ENCODE measurements at regions not wholly inside any gene's neighbourhood (a gene's known extent, or its start where the extent isn't known, plus 50 kb on each side); places are given as distances from the start of the nearest gene placed in this dataset.

- TF ChIP-seq SMC3 (IDR thresholded peaks at IDR 0.05; ENCODE audit: low read depth, low read length) (no peak), CEBPB (IDR thresholded peaks at IDR 0.05; ENCODE audit: low read depth, low read length) (no peak), CTCF (conservative IDR thresholded peaks at IDR 0.05; ENCODE audit: low read depth, low read length) (no peak), RFX5 (IDR thresholded peaks at IDR 0.05; ENCODE audit: low read depth, low read length) (no peak), MAFK (IDR thresholded peaks at IDR 0.05; ENCODE audit: low read depth, low read length) (peak; percentile 48)
These were observed 544.6 kb upstream of the HS3ST1 start for GRCh38 chr4:11973270-11973669.
